Breast epithelium (tissue), 4 donors: ENCODE measurements at regions not wholly inside any gene's neighbourhood (a gene's known extent, or its start where the extent isn't known, plus 50 kb on each side); places are given as distances from the start of the nearest gene placed in this dataset.
"Not testable (repeated sequence)": the region's sequence is repeated elsewhere in the genome, so short reads cannot be mapped to it uniquely, and the experiment has no call there.

Source experiments
- DNase-seq, 2 donors: peaks; one replicate each; pipeline ENCODE4 v3.0.0-alpha.2; 2019; ENCODE audit warnings: low spot score in 2 of 2
- H3K27ac ChIP-seq, 2 donors: fragments of 200-600 bp; sonication (generic) in 1 of 2; one replicate each; pipeline ENCODE4 v1.5.1; 2016 to 2019; ENCODE audit warnings: mild to moderate bottlenecking in 1 of 2
- H3K27me3 ChIP-seq, 2 donors: fragments of 200-600 bp; sonication (generic) in 1 of 2; one replicate each; pipeline versions ENCODE4 v1.5.1 to v1.6.0; 2017 to 2019; ENCODE audit warnings: control low read depth in 1 of 2, mild to moderate bottlenecking in 1 of 2
- H3K36me3 ChIP-seq: fragments of 200-600 bp; one replicate; pipeline ENCODE4 v1.5.1; 2019
- H3K4me1 ChIP-seq, 2 donors: fragments of 200-600 bp; sonication (generic); one replicate each; pipeline ENCODE4 v1.5.1; 2016 to 2019; ENCODE audit warnings: control low read depth in 1 of 2
- H3K4me3 ChIP-seq, 3 donors: fragments of 200-600 bp; sonication (generic); 1 replicate in 2 of 3; 2 replicates in 1 of 3; pipeline ENCODE4 v1.5.1; 2016 to 2019; ENCODE audit warnings: mild to moderate bottlenecking in 3 of 3, moderate library complexity in 2 of 3
- H3K9me3 ChIP-seq, 2 donors: fragments of 200-600 bp; sonication (generic) in 1 of 2; one replicate each; pipeline ENCODE4 v1.5.1; 2016 to 2019; ENCODE audit warnings: control low read depth in 1 of 2
- CTCF ChIP-seq, 3 donors: fragments of 450-650 bp; IDR thresholded peaks; one replicate each; pipeline ENCODE4 v1.5.1; 2016 to 2017; ENCODE audit warnings: antibody characterized with exemption in 3 of 3, mild to moderate bottlenecking in 3 of 3, moderate library complexity in 3 of 3
- POLR2A ChIP-seq: fragments of 450-650 bp; IDR thresholded peaks from one replicate; pipeline ENCODE4 v1.6.1; 2016; ENCODE audit warnings: antibody characterized with exemption, mild to moderate bottlenecking, moderate library complexity
- POLR2AphosphoS5 ChIP-seq, 3 donors: sonication (generic); formaldehyde crosslinking; IDR thresholded peaks; one replicate each; pipeline ENCODE4 v1.6.1; 2017; ENCODE audit warnings: antibody characterized with exemption in 3 of 3
- intact Hi-C: fragments of 100-400 bp; cut with DNase I; formaldehyde crosslinking; loops from one replicate; pipeline ENCODE4 v1.15.1; 2023; ENCODE audit warnings: low total_unique reads

DNA sequence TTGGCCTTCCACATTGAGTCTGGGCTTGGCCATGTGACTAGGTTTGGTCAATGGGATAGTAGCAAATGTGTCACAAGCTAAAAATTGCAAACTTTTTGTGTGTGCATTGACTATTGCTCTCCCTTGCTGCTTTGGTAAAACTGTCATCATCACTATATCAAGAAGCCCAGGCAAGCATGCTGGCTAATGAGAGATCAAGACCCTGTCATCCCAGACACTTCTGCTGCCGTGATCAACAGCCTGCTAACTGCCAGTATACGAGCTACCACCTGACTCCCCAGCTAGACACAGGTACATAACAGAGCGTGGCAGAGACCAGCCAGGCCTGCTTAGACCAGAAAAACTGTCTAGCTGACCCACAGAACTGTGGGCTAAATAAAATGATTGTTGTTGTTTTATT lies 456.7 kb upstream of the DCN start:
- no peak for DNase-seq
- TF ChIP-seq POLR2A (no peak), CTCF (IDR thresholded peaks at IDR 0.05) (no peak), POLR2AphosphoS5 (IDR thresholded peaks at IDR 0.05) (no peak)
- H3K27ac ChIP-seq: no peak overlapping the region
- no peaks in the 10 kb centered on the region for H3K9me3 ChIP-seq
- H3K4me1 ChIP-seq: no peaks in the 10 kb centered on the region
- no peak overlapping the region for H3K4me3 ChIP-seq
- H3K36me3 ChIP-seq: no peaks in the 10 kb centered on the region
- no peaks in the 10 kb centered on the region for H3K27me3 ChIP-seq
- intact Hi-C loops: no loop called here

DNA sequence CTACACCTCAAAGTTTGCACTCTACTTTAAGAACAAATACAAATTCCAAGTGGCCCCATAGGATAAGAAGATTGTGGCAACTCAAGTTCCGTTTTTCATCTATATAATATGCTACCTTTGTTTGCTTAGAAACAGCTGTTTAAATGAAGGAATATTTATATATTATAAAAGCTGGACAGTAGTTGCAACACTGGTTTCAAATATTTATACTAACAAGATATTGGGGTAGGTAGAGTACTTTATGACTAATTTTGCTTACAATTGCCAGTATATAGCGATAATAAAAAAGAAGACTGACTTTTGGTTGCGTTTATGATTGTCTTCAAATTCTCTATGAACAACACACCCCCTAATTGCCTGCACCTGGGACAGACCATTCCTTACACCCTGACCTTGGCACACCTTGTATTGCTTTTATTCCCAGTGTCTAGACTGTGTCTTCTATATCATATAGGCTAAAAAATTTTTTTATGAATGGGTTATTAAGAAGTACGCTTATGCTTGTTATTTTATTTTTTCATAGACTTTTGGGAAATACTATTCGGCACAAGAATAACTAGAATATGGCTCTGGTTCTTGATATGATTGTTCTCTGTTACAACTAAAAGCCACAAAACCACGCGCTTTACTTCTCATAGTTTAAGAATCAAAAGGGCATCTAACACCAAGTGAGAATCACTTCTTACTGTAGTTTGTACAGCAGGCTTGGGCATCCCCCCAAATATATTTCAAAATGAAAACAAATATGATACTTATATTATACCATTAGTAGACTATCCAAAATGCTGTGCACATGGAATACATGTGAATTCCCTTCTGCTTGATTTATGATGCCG lies 455.4 kb upstream of the DCN start:
- no peak overlapping the region for H3K4me3 ChIP-seq

DNA sequence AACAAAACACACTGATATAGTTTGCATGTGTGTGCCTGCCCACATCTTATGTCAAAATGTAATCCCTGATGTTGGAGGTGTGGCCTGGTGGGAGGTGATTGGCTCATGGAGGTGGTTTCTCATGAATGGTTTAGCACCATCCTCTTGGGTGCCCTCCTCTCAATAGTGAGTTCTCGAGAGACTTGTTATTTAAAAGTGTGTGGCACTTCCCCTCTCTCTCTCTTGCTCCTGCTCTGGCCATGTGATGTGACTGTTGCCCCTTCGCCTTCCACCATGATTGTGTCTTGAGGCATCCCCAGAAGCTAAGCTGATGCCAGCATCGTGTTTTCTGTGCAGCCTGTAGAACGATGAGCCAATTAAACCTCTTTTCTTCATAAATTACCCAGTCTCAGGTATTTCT lies 454.1 kb upstream of the DCN start:
- no peaks in the 10 kb centered on the region for H3K4me1 ChIP-seq
- no peak for TF ChIP-seq POLR2AphosphoS5 (IDR thresholded peaks at IDR 0.05)
- TF ChIP-seq POLR2A: no peak
- no peak for TF ChIP-seq CTCF (IDR thresholded peaks at IDR 0.05)
- no peaks in the 10 kb centered on the region for H3K9me3 ChIP-seq
- H3K27me3 ChIP-seq: no peaks in the 10 kb centered on the region
- intact Hi-C loops: no loop called here
- no peak overlapping the region for H3K27ac ChIP-seq
- DNase-seq: no peak
- H3K4me3 ChIP-seq: no peak overlapping the region
- no peaks in the 10 kb centered on the region for H3K36me3 ChIP-seq

More for the DNA sequence above, 455.4 kb upstream of the DCN start:
- intact Hi-C loops: no loop called here
- H3K27ac ChIP-seq: no peak overlapping the region
- TF ChIP-seq POLR2AphosphoS5 (IDR thresholded peaks at IDR 0.05) (no peak), POLR2A (no peak), CTCF (IDR thresholded peaks at IDR 0.05) (no peak)
- DNase-seq: no peak
- no peaks in the 10 kb centered on the region for H3K36me3 ChIP-seq
- H3K27me3 ChIP-seq: no peaks in the 10 kb centered on the region
- H3K4me1 ChIP-seq: no peaks in the 10 kb centered on the region
- no peaks in the 10 kb centered on the region for H3K9me3 ChIP-seq

DNA sequence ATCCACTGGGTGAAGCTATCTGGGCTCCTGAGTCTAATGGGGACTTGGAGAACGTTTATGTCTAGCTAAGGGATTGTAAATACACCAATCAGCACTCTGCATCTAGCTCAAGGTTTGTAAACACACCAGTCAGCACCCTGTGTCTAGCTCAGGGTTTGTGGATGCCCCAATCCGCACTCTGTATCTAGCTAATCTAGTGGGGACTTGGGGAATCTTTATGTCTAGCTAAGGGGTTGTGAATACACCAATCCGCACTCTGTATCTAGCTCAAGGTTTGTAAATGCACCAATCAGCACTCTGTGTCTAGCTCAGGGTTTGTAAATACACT lies 451.7 kb upstream of the DCN start:
- H3K27ac ChIP-seq, H3K4me3 ChIP-seq, H3K4me1 ChIP-seq, intact Hi-C loops, DNase-seq, H3K36me3 ChIP-seq, H3K9me3 ChIP-seq, H3K27me3 ChIP-seq: not testable (repeated sequence)

GRCh38 chr12:91633734-91634357 lies 451.2 kb upstream of the DCN start:
- no peak for DNase-seq
- TF ChIP-seq POLR2A (no peak), POLR2AphosphoS5 (IDR thresholded peaks at IDR 0.05) (no peak), CTCF (IDR thresholded peaks at IDR 0.05) (no peak)
- Histone ChIP-seq H3K9me3 (no peaks in the 10 kb centered on the region), H3K27me3 (no peaks in the 10 kb centered on the region), H3K4me3 (no peak overlapping the region), H3K4me1 (no peaks in the 10 kb centered on the region), H3K36me3 (no peaks in the 10 kb centered on the region), H3K27ac (no peak overlapping the region)
- intact Hi-C loops: no loop called here
